ENCODE measurements at regions not wholly inside any gene's neighbourhood (a gene's known extent, or its start where the extent isn't known, plus 50 kb on each side); places are given as distances from the start of the nearest gene placed in this dataset.

DNA sequence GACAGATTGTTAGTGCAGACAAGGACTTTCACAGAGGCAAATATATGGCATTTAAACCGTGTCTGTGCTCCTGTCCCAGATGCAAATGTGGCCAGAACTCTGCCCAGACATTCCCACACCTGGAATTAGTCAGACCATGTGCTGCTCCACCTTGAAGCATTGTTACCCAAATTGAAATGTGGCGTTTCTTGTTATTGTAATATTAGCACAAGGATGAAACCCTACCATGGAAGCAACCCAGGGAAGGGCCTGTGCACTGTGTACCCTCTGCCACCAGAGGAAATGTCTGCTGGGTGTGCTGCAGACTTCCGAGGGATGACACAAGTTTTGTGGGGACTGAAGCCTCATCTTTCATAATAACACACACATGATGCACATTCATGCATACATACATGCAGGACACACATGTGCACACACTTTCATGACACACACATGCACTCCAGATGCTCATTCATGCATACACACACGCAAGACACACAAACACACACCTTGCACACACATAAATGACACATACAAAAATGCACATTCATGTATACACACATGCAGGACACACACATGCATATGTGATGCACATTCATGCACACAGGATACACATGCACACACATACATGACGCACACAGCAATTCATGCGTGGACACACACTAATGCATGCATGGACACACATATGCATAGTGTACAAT lies 133.2 kb upstream of the SNTG2 start:
- TF ChIP-seq, protein P1, sequence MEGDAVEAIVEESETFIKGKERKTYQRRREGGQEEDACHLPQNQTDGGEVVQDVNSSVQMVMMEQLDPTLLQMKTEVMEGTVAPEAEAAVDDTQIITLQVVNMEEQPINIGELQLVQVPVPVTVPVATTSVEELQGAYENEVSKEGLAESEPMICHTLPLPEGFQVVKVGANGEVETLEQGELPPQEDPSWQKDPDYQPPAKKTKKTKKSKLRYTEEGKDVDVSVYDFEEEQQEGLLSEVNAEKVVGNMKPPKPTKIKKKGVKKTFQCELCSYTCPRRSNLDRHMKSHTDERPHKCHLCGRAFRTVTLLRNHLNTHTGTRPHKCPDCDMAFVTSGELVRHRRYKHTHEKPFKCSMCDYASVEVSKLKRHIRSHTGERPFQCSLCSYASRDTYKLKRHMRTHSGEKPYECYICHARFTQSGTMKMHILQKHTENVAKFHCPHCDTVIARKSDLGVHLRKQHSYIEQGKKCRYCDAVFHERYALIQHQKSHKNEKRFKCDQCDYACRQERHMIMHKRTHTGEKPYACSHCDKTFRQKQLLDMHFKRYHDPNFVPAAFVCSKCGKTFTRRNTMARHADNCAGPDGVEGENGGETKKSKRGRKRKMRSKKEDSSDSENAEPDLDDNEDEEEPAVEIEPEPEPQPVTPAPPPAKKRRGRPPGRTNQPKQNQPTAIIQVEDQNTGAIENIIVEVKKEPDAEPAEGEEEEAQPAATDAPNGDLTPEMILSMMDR (IDR thresholded peaks at IDR 0.05), result no peak
- no peak for TF ChIP-seq ZFX (IDR thresholded peaks at IDR 0.05; ENCODE audit: borderline replicate concordance)
- no peak overlapping the region for H3K27ac ChIP-seq

DNA sequence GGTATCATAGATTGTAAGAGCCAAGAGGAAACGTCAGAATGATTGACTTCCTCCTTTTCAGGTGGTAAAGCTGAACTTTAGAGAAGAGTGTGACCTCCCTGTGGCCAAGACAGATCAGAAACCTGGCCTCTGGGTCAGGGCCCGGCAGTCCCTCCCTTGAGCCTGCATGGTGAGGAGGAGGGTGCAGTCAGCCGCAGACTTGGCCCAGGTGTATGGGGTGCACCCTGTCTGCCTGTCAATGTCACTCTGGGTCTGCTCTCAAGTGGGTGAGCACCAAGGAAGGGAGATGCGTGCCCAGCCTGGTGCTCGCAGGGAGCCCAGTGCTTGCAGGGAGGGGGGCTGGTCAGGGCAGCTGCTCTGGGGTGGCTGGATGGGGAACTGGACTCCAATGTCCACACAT lies 134.4 kb upstream of the SNTG2 start:
- no peak overlapping the region for H3K27ac ChIP-seq
- TF ChIP-seq ZFX (IDR thresholded peaks at IDR 0.05; ENCODE audit: borderline replicate concordance), result no peak
- TF ChIP-seq, protein P1 (IDR thresholded peaks at IDR 0.05), result no peak

DNA sequence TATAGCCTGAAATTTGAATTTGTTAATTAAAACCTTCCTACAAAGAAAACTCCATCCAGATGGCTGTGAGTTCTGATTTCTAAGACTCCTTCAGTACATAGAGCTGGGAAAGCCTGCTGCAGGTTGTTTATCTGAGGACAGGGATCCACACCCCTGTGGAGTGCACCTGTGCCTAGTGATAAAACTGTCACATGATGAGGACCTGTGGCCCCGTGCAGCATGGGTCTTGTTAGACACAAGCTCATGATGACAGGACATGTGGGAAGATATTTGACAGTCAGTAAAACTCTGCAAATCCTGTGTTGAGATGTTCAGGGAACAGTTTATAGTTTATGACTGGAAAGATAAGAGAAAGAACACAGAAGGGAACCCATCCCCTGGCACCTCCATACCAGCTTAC lies 133.2 kb upstream of the TMEM18 start:
- TF ChIP-seq, protein P1 (IDR thresholded peaks at IDR 0.05), result no peak
- H3K27ac ChIP-seq, result no peak overlapping the region

DNA sequence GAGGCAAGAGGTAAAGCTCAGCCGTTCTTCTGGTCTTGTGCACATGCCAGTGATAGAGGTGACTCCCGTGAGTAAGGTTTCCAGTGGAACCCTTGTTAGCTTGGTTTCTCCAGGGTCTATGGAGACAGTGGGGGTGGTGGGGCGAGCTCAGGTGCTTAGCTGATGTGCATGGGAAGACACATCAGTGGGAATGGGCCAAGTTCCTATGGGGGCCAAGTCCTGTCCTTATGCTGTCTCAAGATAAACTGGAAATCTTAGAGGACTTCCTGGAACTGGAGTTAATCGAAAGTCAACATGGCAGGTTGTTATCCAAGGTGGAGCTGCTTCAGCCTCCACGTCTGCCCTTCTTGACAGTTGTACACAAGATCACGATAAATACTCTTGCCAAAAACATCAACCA lies 130.1 kb upstream of the TMEM18 start:
- no peak overlapping the region for H3K27ac ChIP-seq
- TF ChIP-seq ZFX (IDR thresholded peaks at IDR 0.05; ENCODE audit: borderline replicate concordance), result no peak
- TF ChIP-seq, protein P1 (IDR thresholded peaks at IDR 0.05), result no peak

DNA sequence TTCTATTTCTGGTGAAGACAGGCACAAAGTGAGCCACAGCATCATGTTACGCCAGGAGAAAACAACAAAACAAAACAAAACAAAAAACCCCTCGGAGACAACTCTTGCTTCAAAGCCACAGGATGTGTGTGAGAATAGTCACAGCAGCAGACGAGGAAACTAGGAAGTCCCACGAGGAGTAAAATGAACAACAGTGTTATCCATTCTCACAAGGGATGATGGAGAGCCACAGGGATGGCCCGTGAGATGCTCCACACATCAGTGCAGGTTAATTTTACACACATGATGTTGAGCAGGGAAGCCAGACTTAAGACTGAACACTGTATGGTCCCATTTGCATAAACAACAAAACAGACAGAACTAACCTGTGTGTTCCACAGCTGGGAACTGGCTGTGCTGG lies 128.5 kb upstream of the TMEM18 start:
- H3K27ac ChIP-seq, result no peak overlapping the region
- no peak for TF ChIP-seq ZFX (IDR thresholded peaks at IDR 0.05; ENCODE audit: borderline replicate concordance)
- TF ChIP-seq, protein P1 (IDR thresholded peaks at IDR 0.05), result no peak

DNA sequence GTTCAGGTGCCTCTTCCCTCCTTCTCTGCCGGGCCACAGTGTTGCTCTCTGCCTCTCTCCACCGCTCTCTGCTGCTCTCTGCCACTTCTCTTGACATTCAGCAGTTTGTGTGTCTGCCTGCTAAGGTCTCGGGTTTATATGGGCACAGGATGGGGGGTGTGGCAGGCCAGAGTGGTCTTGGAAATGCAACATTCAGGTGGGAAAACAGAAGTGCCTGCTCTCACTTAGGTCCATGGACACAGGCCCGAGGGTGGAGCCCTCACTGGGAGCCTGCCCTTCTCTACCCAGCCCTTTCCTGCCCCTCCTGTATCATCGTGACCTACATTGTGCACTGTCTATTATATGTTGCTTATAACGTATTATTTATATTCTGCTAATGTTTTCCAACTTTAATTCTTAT lies 120.8 kb upstream of the TMEM18 start:
- TF ChIP-seq, protein P1 (IDR thresholded peaks at IDR 0.05), result no peak
- TF ChIP-seq ZFX (IDR thresholded peaks at IDR 0.05; ENCODE audit: borderline replicate concordance), result no peak
- no peak overlapping the region for H3K27ac ChIP-seq

DNA sequence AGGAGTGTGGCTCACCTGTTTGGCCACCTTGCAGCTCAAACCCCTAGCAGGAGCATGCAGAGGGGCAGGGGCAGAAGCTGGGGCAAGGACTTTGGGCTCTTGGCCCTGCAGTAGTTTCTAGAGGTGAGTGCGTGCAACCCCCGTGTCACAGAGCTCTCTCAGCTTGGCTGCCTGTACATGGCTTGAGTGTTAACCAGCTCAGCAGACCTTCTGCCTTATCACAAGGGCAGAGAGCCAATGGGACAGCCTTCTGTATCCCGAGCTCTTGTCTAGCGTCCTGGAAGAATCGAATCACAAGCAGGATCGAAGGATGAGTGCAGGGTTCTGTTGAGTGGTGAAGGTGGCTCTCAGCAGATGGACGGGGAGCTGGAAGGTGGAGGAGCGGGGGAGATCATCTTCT lies 120.3 kb upstream of the TMEM18 start:
- H3K27ac ChIP-seq, result no peak overlapping the region
- no peak for TF ChIP-seq ZFX (IDR thresholded peaks at IDR 0.05; ENCODE audit: borderline replicate concordance)
- TF ChIP-seq, protein P1 (IDR thresholded peaks at IDR 0.05), result no peak

Measured in 22Rv1 (cell line).